ENCODE measurements at regions not wholly inside any gene's neighbourhood (a gene's known extent, or its start where the extent isn't known, plus 50 kb on each side); places are given as distances from the start of the nearest gene placed in this dataset.

GRCh38 chr2:20136149-20136548 lies 84.7 kb upstream of the LAPTM4A start (continued):
- TF ChIP-seq CHD7 (IDR thresholded peaks at IDR 0.05; ENCODE audit: insufficient replicate concordance, low read length): no peak
- TF ChIP-seq SRF (IDR thresholded peaks at IDR 0.05; ENCODE audit: low read depth, low read length): no peak
- TF ChIP-seq CEBPB (IDR thresholded peaks at IDR 0.05; ENCODE audit: low read depth, low read length): no peak
- no peak for TF ChIP-seq SIX5 (IDR thresholded peaks at IDR 0.05; ENCODE audit: low read depth, low read length)
- no peak for TF ChIP-seq ASH2L (IDR thresholded peaks at IDR 0.05; ENCODE audit: low read length)
- TF ChIP-seq SP1 (IDR thresholded peaks at IDR 0.05; ENCODE audit: low read depth, low read length): no peak
